ENCODE measurements at regions not wholly inside any gene's neighbourhood (a gene's known extent, or its start where the extent isn't known, plus 50 kb on each side); places are given as distances from the start of the nearest gene placed in this dataset.

GRCh38 chr18:70659036-70659925 is 370.4 kb downstream of the SOCS6 start:
- TF ChIP-seq CTCF (IDR thresholded peaks at IDR 0.05; ENCODE audit: borderline replicate concordance, extremely low read depth, low read length, poor library complexity, severe bottlenecking) (no peak), EZH2 (IDR thresholded peaks at IDR 0.05; ENCODE audit: borderline replicate concordance, low read depth, low read length, severe bottlenecking) (no peak)
